CD1c-positive myeloid dendritic cell (primary cell): ENCODE measurements at regions not wholly inside any gene's neighbourhood (a gene's known extent, or its start where the extent isn't known, plus 50 kb on each side); places are given as distances from the start of the nearest gene placed in this dataset.

Experiments
- DNase-seq: peaks from one replicate; pipeline ENCODE4 v3.0.0-alpha.2; 2016; ENCODE audit errors: extremely low spot score

- DNase-seq = no peak
Measured at GRCh38 chr12:58988643-58989344, 68.5 kb upstream of the LRIG3 start.

- DNase-seq = no peak
Measured at GRCh38 chr12:58981961-58982360, 61.7 kb upstream of the LRIG3 start.

- DNase-seq = no peak
Measured at GRCh38 chr12:58980768-58981167, 60.5 kb upstream of the LRIG3 start.

GRCh38 chr12:58978717-58979116 is 58.4 kb upstream of the LRIG3 start:
- no peak for DNase-seq

GRCh38 chr12:58977476-58977875 is 57.2 kb upstream of the LRIG3 start:
- no peak for DNase-seq

GRCh38 chr12:58976146-58976545 is 55.8 kb upstream of the LRIG3 start:
- DNase-seq = no peak
